ENCODE measurements at regions not wholly inside any gene's neighbourhood (a gene's known extent, or its start where the extent isn't known, plus 50 kb on each side); places are given as distances from the start of the nearest gene placed in this dataset.

DNA sequence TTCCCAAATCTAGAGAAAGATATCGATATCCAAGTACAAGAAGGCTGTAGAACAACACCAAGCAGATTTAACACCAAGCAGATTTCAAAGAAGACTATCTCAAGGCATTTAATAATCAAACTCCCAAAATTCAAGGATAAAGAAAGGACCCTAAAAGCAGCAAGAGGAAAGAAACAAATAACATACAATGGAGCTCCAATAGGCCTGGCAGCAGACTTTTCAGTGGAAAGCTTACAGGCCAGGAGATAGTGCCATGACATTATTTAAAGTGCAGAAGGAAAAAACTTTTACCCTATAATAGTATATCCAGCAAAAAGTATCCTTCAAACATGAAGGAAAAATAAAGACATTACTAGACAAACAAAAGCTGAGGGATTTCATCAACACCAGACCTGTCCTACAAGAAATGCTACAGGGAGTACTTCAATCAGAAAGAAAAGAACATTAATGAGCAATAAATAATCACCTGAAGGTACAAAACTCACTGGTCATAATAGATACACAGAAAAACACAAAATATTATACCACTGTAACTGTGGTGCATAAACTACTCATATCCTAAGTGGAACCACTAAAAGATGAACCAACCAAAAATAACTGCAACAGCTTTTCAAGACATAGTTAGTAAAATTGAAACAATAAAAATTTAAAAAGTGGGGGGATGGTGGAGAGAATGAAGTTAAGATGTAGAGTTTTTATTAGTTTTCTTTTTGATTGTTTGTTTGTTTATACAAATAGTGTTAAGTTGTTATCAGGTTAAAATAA lies 267.2 kb downstream of the AUH start:
- TF ChIP-seq, protein P1, sequence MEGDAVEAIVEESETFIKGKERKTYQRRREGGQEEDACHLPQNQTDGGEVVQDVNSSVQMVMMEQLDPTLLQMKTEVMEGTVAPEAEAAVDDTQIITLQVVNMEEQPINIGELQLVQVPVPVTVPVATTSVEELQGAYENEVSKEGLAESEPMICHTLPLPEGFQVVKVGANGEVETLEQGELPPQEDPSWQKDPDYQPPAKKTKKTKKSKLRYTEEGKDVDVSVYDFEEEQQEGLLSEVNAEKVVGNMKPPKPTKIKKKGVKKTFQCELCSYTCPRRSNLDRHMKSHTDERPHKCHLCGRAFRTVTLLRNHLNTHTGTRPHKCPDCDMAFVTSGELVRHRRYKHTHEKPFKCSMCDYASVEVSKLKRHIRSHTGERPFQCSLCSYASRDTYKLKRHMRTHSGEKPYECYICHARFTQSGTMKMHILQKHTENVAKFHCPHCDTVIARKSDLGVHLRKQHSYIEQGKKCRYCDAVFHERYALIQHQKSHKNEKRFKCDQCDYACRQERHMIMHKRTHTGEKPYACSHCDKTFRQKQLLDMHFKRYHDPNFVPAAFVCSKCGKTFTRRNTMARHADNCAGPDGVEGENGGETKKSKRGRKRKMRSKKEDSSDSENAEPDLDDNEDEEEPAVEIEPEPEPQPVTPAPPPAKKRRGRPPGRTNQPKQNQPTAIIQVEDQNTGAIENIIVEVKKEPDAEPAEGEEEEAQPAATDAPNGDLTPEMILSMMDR (IDR thresholded peaks at IDR 0.05): no peak
- TF ChIP-seq EP300 (IDR thresholded peaks at IDR 0.05): no peak
- TF ChIP-seq POLR2A (IDR thresholded peaks at IDR 0.05): no peak
